Brain microvascular endothelial cell (primary cell): ENCODE measurements at regions not wholly inside any gene's neighbourhood (a gene's known extent, or its start where the extent isn't known, plus 50 kb on each side); places are given as distances from the start of the nearest gene placed in this dataset.
"Not testable (repeated sequence)": the region's sequence is repeated elsewhere in the genome, so short reads cannot be mapped to it uniquely, and the experiment has no call there.

ENCODE experiments used
- DNase-seq: peaks from one replicate; pipeline ENCODE4 v3.0.0-alpha.2; 2020
- H3K27ac ChIP-seq: fragments of 250-450 bp; sonication (Bioruptor Pico); 2 replicates; pipeline ENCODE4 v1.5.1; 2020; ENCODE audit warnings: mild to moderate bottlenecking, moderate library complexity
- H3K27me3 ChIP-seq: fragments of 250-450 bp; sonication (Bioruptor Pico); replicated peaks from 2 replicates; pipeline ENCODE4 v1.5.1; 2020; ENCODE audit warnings: mild to moderate bottlenecking
- H3K36me3 ChIP-seq: fragments of 250-450 bp; sonication (Bioruptor Pico); replicated peaks from 2 replicates; pipeline ENCODE4 v1.5.1; 2020; ENCODE audit warnings: mild to moderate bottlenecking
- H3K4me3 ChIP-seq: 2 replicates; pipeline ENCODE4 v1.5.1; 2011; ENCODE audit warnings: low read depth, mild to moderate bottlenecking, control low read depth, low read length, moderate library complexity
- in situ Hi-C: cut with HindIII; loops from 2 replicates; pipeline ENCODE4 v1.10.0; 2017; ENCODE audit warnings: low sequenced_read_pairs, low pct_ligation_motif_present
- TF ChIP-seq, protein P1 (sequence below): IDR thresholded peaks from 2 replicates; pipeline ENCODE4 v1.5.1; 2011; ENCODE audit warnings: low read depth, mild to moderate bottlenecking, moderate library complexity, low read length, control low read depth, inconsistent platforms; ENCODE audit errors: missing control alignments

DNA sequence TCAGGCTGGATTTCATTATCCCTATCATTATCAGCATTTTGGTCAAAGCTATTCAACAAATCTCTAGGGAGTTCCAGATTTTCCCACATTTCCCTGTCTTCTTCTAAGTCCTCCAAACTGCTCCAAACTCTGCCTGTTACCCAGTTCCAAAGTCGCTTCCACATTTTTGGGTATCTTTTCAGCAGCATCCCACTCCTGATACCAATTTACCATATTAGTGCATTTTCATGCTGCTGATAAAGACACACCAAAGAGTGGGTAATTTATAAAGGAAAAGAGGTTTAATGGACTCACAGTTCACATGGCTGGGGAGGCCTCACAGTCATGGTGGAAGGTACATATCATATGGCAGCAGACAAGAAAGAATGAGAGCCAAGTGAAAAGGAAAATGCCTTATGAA, 132.8 kb upstream of the SLC7A11 start:
- Histone ChIP-seq H3K27ac (no peak overlapping the region), H3K36me3 (no peaks in the 10 kb centered on the region), H3K4me3 (no peak overlapping the region), H3K27me3 (no peaks in the 10 kb centered on the region)
- no peak for DNase-seq
- in situ Hi-C loops = no loop called here
- TF ChIP-seq, protein P1, sequence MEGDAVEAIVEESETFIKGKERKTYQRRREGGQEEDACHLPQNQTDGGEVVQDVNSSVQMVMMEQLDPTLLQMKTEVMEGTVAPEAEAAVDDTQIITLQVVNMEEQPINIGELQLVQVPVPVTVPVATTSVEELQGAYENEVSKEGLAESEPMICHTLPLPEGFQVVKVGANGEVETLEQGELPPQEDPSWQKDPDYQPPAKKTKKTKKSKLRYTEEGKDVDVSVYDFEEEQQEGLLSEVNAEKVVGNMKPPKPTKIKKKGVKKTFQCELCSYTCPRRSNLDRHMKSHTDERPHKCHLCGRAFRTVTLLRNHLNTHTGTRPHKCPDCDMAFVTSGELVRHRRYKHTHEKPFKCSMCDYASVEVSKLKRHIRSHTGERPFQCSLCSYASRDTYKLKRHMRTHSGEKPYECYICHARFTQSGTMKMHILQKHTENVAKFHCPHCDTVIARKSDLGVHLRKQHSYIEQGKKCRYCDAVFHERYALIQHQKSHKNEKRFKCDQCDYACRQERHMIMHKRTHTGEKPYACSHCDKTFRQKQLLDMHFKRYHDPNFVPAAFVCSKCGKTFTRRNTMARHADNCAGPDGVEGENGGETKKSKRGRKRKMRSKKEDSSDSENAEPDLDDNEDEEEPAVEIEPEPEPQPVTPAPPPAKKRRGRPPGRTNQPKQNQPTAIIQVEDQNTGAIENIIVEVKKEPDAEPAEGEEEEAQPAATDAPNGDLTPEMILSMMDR = no peak

DNA sequence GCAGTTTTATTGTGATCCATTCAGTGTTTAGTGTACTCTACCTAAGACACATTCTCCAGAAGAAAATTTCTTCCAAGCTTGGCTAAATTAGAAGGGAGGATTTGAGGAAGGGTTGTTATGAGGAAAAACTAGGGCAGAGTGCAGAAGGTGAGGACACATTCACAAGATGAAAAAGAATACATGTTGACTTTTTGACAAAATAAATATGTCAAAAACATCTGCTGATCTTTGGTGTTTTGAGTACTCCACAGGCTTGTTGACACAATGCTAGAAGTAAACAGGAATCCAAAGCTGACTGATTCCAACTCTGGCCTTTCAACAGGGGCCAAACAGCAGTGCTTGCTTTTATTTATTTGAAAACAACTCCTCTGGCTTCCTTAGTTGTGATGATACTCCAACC, 125.8 kb upstream of the SLC7A11 start:
- no peak overlapping the region for H3K27ac ChIP-seq
- no peak for DNase-seq
- H3K27me3 ChIP-seq = no peaks in the 10 kb centered on the region
- in situ Hi-C loops = no loop called here
- TF ChIP-seq, protein P1 = no peak
- no peaks in the 10 kb centered on the region for H3K36me3 ChIP-seq
- H3K4me3 ChIP-seq = no peak overlapping the region

DNA sequence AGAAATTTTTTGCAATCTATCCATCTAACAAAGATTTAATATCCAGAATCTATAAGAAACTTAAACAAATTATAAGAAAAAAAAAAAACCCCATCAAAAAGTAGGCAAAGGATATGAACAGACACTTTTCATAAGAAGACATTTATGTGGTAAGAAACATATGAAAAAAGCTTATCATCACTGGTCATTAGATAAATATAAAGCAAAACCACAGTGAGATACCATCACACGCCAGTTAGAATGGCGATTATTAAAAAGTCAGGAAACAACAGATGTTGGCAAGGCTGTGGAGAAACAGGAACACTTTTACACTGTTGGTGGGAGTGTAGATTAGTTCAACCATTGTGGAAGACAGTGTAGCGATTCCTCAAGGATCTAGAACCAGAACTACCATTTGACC, 110.3 kb upstream of the SLC7A11 start:
- DNase-seq, H3K27me3 ChIP-seq, H3K4me3 ChIP-seq, H3K36me3 ChIP-seq, H3K27ac ChIP-seq, in situ Hi-C loops: not testable (repeated sequence)

DNA sequence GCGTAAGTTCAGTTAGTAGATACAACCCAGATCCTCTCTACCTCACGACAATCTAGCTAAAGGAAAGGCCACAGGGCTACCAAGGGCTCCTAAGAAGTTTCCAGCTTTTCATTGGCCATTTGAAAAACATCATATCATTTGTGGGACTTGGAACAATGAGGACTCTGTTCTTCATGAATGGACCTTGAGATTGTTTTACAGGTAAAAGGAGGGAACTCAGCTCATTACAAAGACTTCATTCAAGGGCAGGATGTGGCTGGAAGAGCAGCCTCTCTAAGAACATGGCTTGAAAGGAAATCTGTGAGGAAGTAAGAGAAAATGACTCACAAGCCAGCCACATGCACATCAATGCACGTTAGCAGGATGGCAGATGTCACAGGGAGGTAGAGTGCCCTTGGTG, 105.9 kb upstream of the SLC7A11 start:
- H3K36me3 ChIP-seq = no peaks in the 10 kb centered on the region
- H3K27ac ChIP-seq = no peak overlapping the region
- H3K4me3 ChIP-seq = no peak overlapping the region
- in situ Hi-C loops = no loop called here
- no peaks in the 10 kb centered on the region for H3K27me3 ChIP-seq
- DNase-seq = no peak
- TF ChIP-seq, protein P1 = no peak

DNA sequence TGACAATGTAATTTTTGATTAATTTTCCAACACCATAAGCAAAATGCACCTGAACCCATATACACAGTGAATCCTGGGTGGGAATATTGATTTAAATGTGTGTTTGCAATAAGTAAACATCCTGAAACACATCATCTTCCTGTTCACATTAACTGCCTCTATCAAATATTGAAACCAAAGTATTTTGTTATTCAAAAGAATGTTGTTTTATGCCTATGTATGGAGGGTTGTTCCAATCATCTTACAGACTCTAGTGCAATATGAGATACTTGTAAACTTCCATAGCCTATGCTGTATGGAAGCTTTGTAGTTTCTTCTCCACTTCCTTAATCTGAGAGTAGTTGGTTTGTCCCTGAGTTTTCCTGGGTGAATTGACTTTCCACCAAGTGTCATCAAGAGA, 105.4 kb upstream of the SLC7A11 start:
- Histone ChIP-seq H3K27ac (no peak overlapping the region), H3K36me3 (no peaks in the 10 kb centered on the region), H3K27me3 (no peaks in the 10 kb centered on the region), H3K4me3 (no peak overlapping the region)
- TF ChIP-seq, protein P1 = no peak
- in situ Hi-C loops = no loop called here
- DNase-seq = no peak

DNA sequence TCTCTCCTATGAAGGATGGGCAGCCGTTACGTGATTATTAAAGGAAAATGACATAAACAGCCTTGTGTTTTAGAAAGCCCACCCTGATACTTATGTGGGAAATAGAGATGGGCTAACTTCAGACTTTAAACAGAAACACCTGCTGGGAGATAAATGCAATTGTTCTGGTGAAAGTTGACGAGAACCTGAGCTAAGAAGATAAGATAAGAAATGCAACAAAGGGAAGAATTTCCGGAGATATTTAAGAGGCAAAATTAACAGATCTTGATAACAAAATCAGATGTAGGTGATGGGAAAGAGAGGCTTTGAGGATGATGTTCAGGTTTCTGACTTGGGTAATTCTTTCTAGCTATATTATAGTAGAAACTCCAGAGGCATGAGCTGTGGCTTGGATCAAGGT, 102.7 kb upstream of the SLC7A11 start:
- H3K4me3 ChIP-seq = no peak overlapping the region
- in situ Hi-C loops = no loop called here
- no peaks in the 10 kb centered on the region for H3K36me3 ChIP-seq
- no peak for DNase-seq
- H3K27me3 ChIP-seq = no peaks in the 10 kb centered on the region
- no peak overlapping the region for H3K27ac ChIP-seq
- TF ChIP-seq, protein P1 = no peak
